Keratinocyte (primary cell): ENCODE measurements at regions not wholly inside any gene's neighbourhood (a gene's known extent, or its start where the extent isn't known, plus 50 kb on each side); places are given as distances from the start of the nearest gene placed in this dataset.

Source experiments
- DNase-seq: peaks from one replicate; pipeline ENCODE4 v3.0.0-alpha.2; 2011; ENCODE audit warnings: low read depth, missing footprints, low spot score
- FAIRE-seq: peaks from 2 replicates; lab custom pipeline; 2011; peaks lifted over from hg19 to GRCh38; lab: Jason Lieb, UNC
- H2AFZ ChIP-seq: 2 replicates; pipeline ENCODE4 v1.6.0; 2012; ENCODE audit warnings: low read length, control low read depth, inconsistent platforms; ENCODE audit not compliant: control insufficient read depth
- H3K27ac ChIP-seq: 2 replicates; pipeline ENCODE4 v1.5.1; 2011; ENCODE audit warnings: low read length; ENCODE audit not compliant: control insufficient read depth, insufficient read depth
- H3K27me3 ChIP-seq: 3 replicates; pipeline ENCODE4 v1.6.0; 2011; ENCODE audit warnings: low read length; ENCODE audit not compliant: control insufficient read depth, insufficient read depth; ENCODE audit errors: extremely low read depth
- H3K36me3 ChIP-seq, 2 experiments: 2 replicates in 1 of 2; 3 replicates in 1 of 2; pipeline ENCODE4 v1.5.1; 2011; ENCODE audit warnings: low read length in 2 of 2, mild to moderate bottlenecking in 1 of 2; ENCODE audit not compliant: control insufficient read depth in 2 of 2, insufficient read depth in 2 of 2; ENCODE audit errors: extremely low read depth in 1 of 2
- H3K4me1 ChIP-seq: 3 replicates; pipeline ENCODE4 v1.5.1; 2011; ENCODE audit warnings: low read length; ENCODE audit not compliant: control insufficient read depth, insufficient read depth; ENCODE audit errors: extremely low read depth
- H3K4me2 ChIP-seq: 3 replicates; pipeline ENCODE4 v1.6.0; 2011; ENCODE audit warnings: low read depth, low read length; ENCODE audit not compliant: control insufficient read depth, insufficient read depth; ENCODE audit errors: extremely low read depth
- H3K4me3 ChIP-seq, 3 experiments: fragments of 200-600 bp in 1 of 3; sonication (generic) in 1 of 3; 2 replicates in 2 of 3; 3 replicates in 1 of 3; pipeline ENCODE4 v1.5.1; 2011 to 2016; ENCODE audit warnings: low read length in 3 of 3, mild to moderate bottlenecking in 3 of 3, control low read depth in 2 of 3, inconsistent platforms in 1 of 3, low read depth in 1 of 3, mixed read lengths in 1 of 3, mixed run types in 1 of 3, moderate library complexity in 1 of 3; ENCODE audit not compliant: control insufficient read depth in 2 of 3, insufficient read depth in 2 of 3; ENCODE audit errors: extremely low read depth in 1 of 3
- H3K79me2 ChIP-seq: 2 replicates; pipeline ENCODE4 v1.6.0; 2012; ENCODE audit warnings: low read length; ENCODE audit not compliant: control insufficient read depth, insufficient read depth
- H3K9ac ChIP-seq: 3 replicates; pipeline ENCODE4 v1.6.0; 2011; ENCODE audit warnings: low read length; ENCODE audit not compliant: control insufficient read depth, insufficient read depth; ENCODE audit errors: extremely low read depth
- H3K9me1 ChIP-seq: 3 replicates; pipeline ENCODE4 v1.6.0; 2011; ENCODE audit warnings: low read length; ENCODE audit not compliant: control insufficient read depth, insufficient read depth; ENCODE audit errors: extremely low read depth
- H3K9me3 ChIP-seq: 2 replicates; pipeline ENCODE4 v1.5.1; 2012; ENCODE audit warnings: low read depth, low read length; ENCODE audit not compliant: control insufficient read depth
- H4K20me1 ChIP-seq: 3 replicates; pipeline ENCODE4 v1.6.0; 2011; ENCODE audit warnings: low read length; ENCODE audit not compliant: control insufficient read depth, insufficient read depth; ENCODE audit errors: extremely low read depth
- EZH2 ChIP-seq: IDR thresholded peaks from one replicate; pipeline ENCODE4 v1.6.1; 2012; ENCODE audit warnings: inconsistent platforms, mild to moderate bottlenecking, low read length, moderate library complexity
- dilution Hi-C: fragments of 300-500 bp; cut with MboI; formaldehyde crosslinking; loops from one replicate; pipeline ENCODE4 v1.7.0; 2020; ENCODE audit warnings: low sequenced_read_pairs; ENCODE audit not compliant: extremely low pct_ligation_motif_present
- TF ChIP-seq, protein P1 (sequence below), 3 experiments: IDR thresholded peaks in 1 of 3; conservative IDR thresholded peaks in 1 of 3; optimal IDR thresholded peaks in 1 of 3; 2 replicates in 2 of 3; 3 replicates in 1 of 3; pipeline versions ENCODE3 to v1.5.1; 2011; ENCODE audit warnings: low read length in 3 of 3, mild to moderate bottlenecking in 3 of 3, moderate library complexity in 2 of 3, control low read depth in 1 of 3, inconsistent platforms in 1 of 3; ENCODE audit not compliant: insufficient read depth in 2 of 3; ENCODE audit errors: extremely low read depth in 1 of 3

DNA sequence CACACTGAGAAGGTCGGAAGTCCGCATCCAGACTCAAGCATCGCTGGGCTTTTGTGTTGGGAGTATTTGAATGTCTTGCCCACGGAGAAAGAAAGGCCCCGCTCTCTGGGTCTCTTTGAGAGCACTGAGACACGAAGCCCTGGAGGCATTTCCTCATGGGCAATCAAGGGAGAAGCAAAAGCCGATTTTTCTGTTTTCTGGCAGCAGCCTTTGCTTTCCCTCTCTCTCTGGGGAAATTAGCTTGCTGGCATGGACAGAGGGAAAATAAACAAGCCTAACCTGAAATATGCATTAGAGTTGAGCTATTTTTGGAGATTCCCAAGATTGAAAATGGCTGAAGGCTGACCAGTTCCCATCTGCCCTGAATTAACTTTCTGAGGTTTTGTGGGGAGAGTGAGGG lies 238.7 kb downstream of the HAPSTR1 start:
- no peaks in the 10 kb centered on the region for H3K9me3 ChIP-seq
- DNase-seq (no peak), FAIRE-seq (no peak)
- no peaks in the 10 kb centered on the region for H3K79me2 ChIP-seq
- no peaks in the 10 kb centered on the region for H3K4me1 ChIP-seq
- H3K9ac ChIP-seq = no peak overlapping the region
- TF ChIP-seq, protein P1, sequence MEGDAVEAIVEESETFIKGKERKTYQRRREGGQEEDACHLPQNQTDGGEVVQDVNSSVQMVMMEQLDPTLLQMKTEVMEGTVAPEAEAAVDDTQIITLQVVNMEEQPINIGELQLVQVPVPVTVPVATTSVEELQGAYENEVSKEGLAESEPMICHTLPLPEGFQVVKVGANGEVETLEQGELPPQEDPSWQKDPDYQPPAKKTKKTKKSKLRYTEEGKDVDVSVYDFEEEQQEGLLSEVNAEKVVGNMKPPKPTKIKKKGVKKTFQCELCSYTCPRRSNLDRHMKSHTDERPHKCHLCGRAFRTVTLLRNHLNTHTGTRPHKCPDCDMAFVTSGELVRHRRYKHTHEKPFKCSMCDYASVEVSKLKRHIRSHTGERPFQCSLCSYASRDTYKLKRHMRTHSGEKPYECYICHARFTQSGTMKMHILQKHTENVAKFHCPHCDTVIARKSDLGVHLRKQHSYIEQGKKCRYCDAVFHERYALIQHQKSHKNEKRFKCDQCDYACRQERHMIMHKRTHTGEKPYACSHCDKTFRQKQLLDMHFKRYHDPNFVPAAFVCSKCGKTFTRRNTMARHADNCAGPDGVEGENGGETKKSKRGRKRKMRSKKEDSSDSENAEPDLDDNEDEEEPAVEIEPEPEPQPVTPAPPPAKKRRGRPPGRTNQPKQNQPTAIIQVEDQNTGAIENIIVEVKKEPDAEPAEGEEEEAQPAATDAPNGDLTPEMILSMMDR (optimal IDR thresholded peaks at IDR 0.05 in 1 of 3, IDR thresholded peaks at IDR 0.05 in 1 of 3, conservative IDR thresholded peaks at IDR 0.05 in 1 of 3; ENCODE audit: extremely low read depth in 1 of 3, insufficient read depth in 2 of 3, low read length in 3 of 3) = no peak
- TF ChIP-seq EZH2 = no peak
- H3K9me1 ChIP-seq = no peaks in the 10 kb centered on the region
- no peaks in the 10 kb centered on the region for H4K20me1 ChIP-seq
- H3K27ac ChIP-seq = no peak overlapping the region
- dilution Hi-C loops = no loop called here
- no peaks in the 10 kb centered on the region for H3K27me3 ChIP-seq
- no peaks in the 10 kb centered on the region for H3K36me3 ChIP-seq
- no peak overlapping the region for H2AFZ ChIP-seq
- no peak overlapping the region for H3K4me2 ChIP-seq
- H3K4me3 ChIP-seq = no peak overlapping the region

GRCh38 chr16:9331503-9331902 lies 240.1 kb downstream of the HAPSTR1 start:
- no peak overlapping the region for H3K9ac ChIP-seq
- no peaks in the 10 kb centered on the region for H3K9me1 ChIP-seq
- no peak overlapping the region for H3K4me2 ChIP-seq
- H3K79me2 ChIP-seq = no peaks in the 10 kb centered on the region
- no peak overlapping the region for H3K4me3 ChIP-seq
- dilution Hi-C loops = no loop called here
- H3K4me1 ChIP-seq = no peaks in the 10 kb centered on the region
- no peak for TF ChIP-seq EZH2
- TF ChIP-seq, protein P1 (optimal IDR thresholded peaks at IDR 0.05 in 1 of 3, IDR thresholded peaks at IDR 0.05 in 1 of 3, conservative IDR thresholded peaks at IDR 0.05 in 1 of 3; ENCODE audit: extremely low read depth in 1 of 3, insufficient read depth in 2 of 3, low read length in 3 of 3) = no peak
- H3K36me3 ChIP-seq = no peaks in the 10 kb centered on the region
- no peaks in the 10 kb centered on the region for H3K9me3 ChIP-seq
- H3K27ac ChIP-seq = no peak overlapping the region
- no peak for FAIRE-seq
- H4K20me1 ChIP-seq = no peaks in the 10 kb centered on the region
- no peaks in the 10 kb centered on the region for H3K27me3 ChIP-seq
- no peak overlapping the region for H2AFZ ChIP-seq
- no peak for DNase-seq
